HepG2 (cell line): ENCODE measurements at regions not wholly inside any gene's neighbourhood (a gene's known extent, or its start where the extent isn't known, plus 50 kb on each side); places are given as distances from the start of the nearest gene placed in this dataset.
A peak's percentile ranks its signal among the peaks of the same experiment; 100 is the strongest.

Experiments used
- CEBPG ChIP-seq: IDR thresholded peaks from 2 replicates; pipeline ENCODE4 v1.6.1; 2016
- HDAC6 ChIP-seq: fragments of 200-600 bp; sonication (generic); IDR thresholded peaks from 2 replicates; pipeline ENCODE4 v1.7.0; 2017; ENCODE audit warnings: mild to moderate bottlenecking, antibody characterized with exemption, low read length, low read depth
- IKZF5 ChIP-seq: IDR thresholded peaks from 2 replicates; pipeline ENCODE4 v1.6.1; 2018; ENCODE audit warnings: missing genetic modification reagents, mild to moderate bottlenecking, missing compliant biosample characterization
- KDM5A ChIP-seq: fragments of 200-600 bp; sonication (generic); IDR thresholded peaks from 2 replicates; pipeline ENCODE4 v1.7.0; 2018; ENCODE audit warnings: antibody characterized with exemption, mild to moderate bottlenecking, low read length, borderline replicate concordance
- MXI1 ChIP-seq: IDR thresholded peaks from 3 replicates; pipeline ENCODE4 v1.6.1; 2012; ENCODE audit warnings: low read depth, low read length, inconsistent platforms, borderline replicate concordance
- NFIC ChIP-seq: IDR thresholded peaks from 2 replicates; pipeline ENCODE4 v1.6.1; 2012; ENCODE audit warnings: mild to moderate bottlenecking, low read length, inconsistent platforms
- NR0B2 ChIP-seq: sonication (generic); formaldehyde crosslinking; IDR thresholded peaks from 2 replicates; pipeline ENCODE4 v1.4.0; 2020; ENCODE audit warnings: mild to moderate bottlenecking, missing genetic modification reagents
- POGZ ChIP-seq: sonication (generic); formaldehyde crosslinking; IDR thresholded peaks from 2 replicates; pipeline ENCODE4 v1.4.0; 2020; ENCODE audit warnings: mild to moderate bottlenecking, missing genetic modification reagents
- RERE ChIP-seq: IDR thresholded peaks from 2 replicates; pipeline ENCODE4 v1.6.1; 2016; ENCODE audit warnings: low read depth, missing genetic modification reagents, missing compliant biosample characterization
- RNF219 ChIP-seq: sonication (generic); formaldehyde crosslinking; IDR thresholded peaks from 2 replicates; pipeline ENCODE4 v1.5.0; 2020; ENCODE audit warnings: mild to moderate bottlenecking, missing genetic modification reagents
- TAF15 ChIP-seq: fragments of 200-400 bp; formaldehyde crosslinking; IDR thresholded peaks from one replicate; pipeline ENCODE4 v1.6.1; 2018; ENCODE audit warnings: mild to moderate bottlenecking, low read depth, low read length; ENCODE audit not compliant: poor library complexity, severe bottlenecking
- TERF1 ChIP-seq: sonication (generic); formaldehyde crosslinking; IDR thresholded peaks from 2 replicates; pipeline ENCODE4 v1.8.0; 2022; ENCODE audit warnings: mild to moderate bottlenecking, missing genetic modification reagents, moderate library complexity
- USF2 ChIP-seq, 2 experiments: sonication (generic) in 1 of 2; formaldehyde crosslinking in 1 of 2; IDR thresholded peaks; 2 replicates each; pipeline versions ENCODE4 v1.5.1 to v1.6.1; 2011 to 2020; ENCODE audit warnings: borderline replicate concordance in 1 of 2, low read depth in 1 of 2, low read length in 1 of 2, mild to moderate bottlenecking in 1 of 2, missing genetic modification reagents in 1 of 2, moderate library complexity in 1 of 2
- ZNF121 ChIP-seq: sonication (generic); formaldehyde crosslinking; IDR thresholded peaks from 2 replicates; pipeline ENCODE4 v1.5.0; 2020; ENCODE audit warnings: mild to moderate bottlenecking, missing genetic modification reagents
- ZNF331 ChIP-seq: sonication (generic); formaldehyde crosslinking; IDR thresholded peaks from 2 replicates; pipeline ENCODE4 v1.4.0; 2020; ENCODE audit warnings: missing genetic modification reagents

GRCh38 chr21:39020751-39021477 lies 162.3 kb downstream of the PSMG1 start (continued):
- TF ChIP-seq USF2 (IDR thresholded peaks at IDR 0.05; ENCODE audit: low read depth, low read length) (no peak), USF2 (CRISPR knock-in tag; IDR thresholded peaks at IDR 0.05; ENCODE audit: borderline replicate concordance) (no peak), CEBPG (peak; percentile 82), KDM5A (no peak), POGZ (peak; percentile 76), RERE (peak; percentile 54; the same call in 1 of the 2 replicates), NFIC (peak; percentile 70; the same call in 1 of the 2 replicates), TERF1 (CRISPR knock-in tag) (no peak), ZNF331 (CRISPR knock-in tag) (peak; percentile 33; the same call in 1 of the 2 replicates), RNF219 (CRISPR knock-in tag) (no peak), NR0B2 (CRISPR knock-in tag) (no peak), ZNF121 (CRISPR knock-in tag) (no peak), TAF15 (no peak), HDAC6 (no peak), IKZF5 (peak; percentile 73; the same call in 1 of the 2 replicates), MXI1 (no peak)
